ENCODE measurements at regions not wholly inside any gene's neighbourhood (a gene's known extent, or its start where the extent isn't known, plus 50 kb on each side); places are given as distances from the start of the nearest gene placed in this dataset.

- Histone ChIP-seq H3K9ac (ENCODE audit: low read length) (no peak overlapping the region), H3K4me3 (ENCODE audit: insufficient read depth, low read depth, low read length) (no peak overlapping the region), H3K27me3 (ENCODE audit: insufficient read depth, low read length) (no peaks in the 10 kb centered on the region), H3K79me2 (ENCODE audit: insufficient read depth, low read length) (no peaks in the 10 kb centered on the region), H3K4me1 (ENCODE audit: insufficient read depth, low read length) (no peaks in the 10 kb centered on the region), H3K27ac (ENCODE audit: low read depth, low read length) (no peak overlapping the region), H3K4me2 (ENCODE audit: low read length) (no peak overlapping the region), H4K20me1 (ENCODE audit: insufficient read depth, low read length) (no peaks in the 10 kb centered on the region), H3K9me3 (ENCODE audit: insufficient read depth, low read depth, low read length) (no peaks in the 10 kb centered on the region), H3K36me3 (ENCODE audit: insufficient read depth, low read length) (no peaks in the 10 kb centered on the region), H2AFZ (ENCODE audit: low read depth, low read length) (no peak overlapping the region)
- H3K27ac Mint-ChIP-seq (ENCODE audit: unreplicated experiment), result no peak overlapping the region
- FAIRE-seq (no peak), DNase-seq (ENCODE audit: low read depth) (no peak)
- no peaks in the 10 kb centered on the region for H3K4me1 Mint-ChIP-seq (ENCODE audit: low read depth, unreplicated experiment)
- H3K36me3 Mint-ChIP-seq (ENCODE audit: low read depth, unreplicated experiment), result no peaks in the 10 kb centered on the region
- H3K9me3 Mint-ChIP-seq (ENCODE audit: unreplicated experiment), result no peaks in the 10 kb centered on the region
- no peak for TF ChIP-seq CTCF (IDR thresholded peaks at IDR 0.05; ENCODE audit: insufficient read depth, low read depth, low read length)
- no peak for TF ChIP-seq EZH2 (IDR thresholded peaks at IDR 0.05; ENCODE audit: insufficient read depth, low read length)
- no peaks in the 10 kb centered on the region for H3K27me3 Mint-ChIP-seq (ENCODE audit: low read depth, unreplicated experiment)
- H3K4me3 Mint-ChIP-seq (ENCODE audit: unreplicated experiment), result no peak overlapping the region
Measured at GRCh38 chr21:18622383-18622782, 218.8 kb upstream of the TMPRSS15 start.

DNA sequence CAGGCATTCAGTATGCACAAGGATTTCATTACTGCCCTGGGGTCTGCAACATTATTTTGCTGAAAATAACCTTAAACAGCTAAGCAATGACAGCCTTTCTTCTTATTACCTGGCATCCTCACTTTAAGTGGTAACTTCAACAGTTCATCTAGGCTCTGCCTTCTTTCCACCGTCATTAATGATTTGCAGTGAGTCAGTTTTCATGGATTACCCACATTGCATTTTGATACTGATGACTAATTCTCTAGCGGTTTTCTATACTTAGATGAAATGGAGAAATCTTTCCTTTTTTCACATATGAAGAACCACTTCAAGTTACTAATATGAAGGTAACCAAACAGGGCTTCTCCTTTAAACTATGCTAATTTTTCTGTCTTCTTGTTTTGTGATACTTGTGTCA is 226.9 kb upstream of the TMPRSS15 start:
- Mint-ChIP-seq H3K4me3 (ENCODE audit: unreplicated experiment) (no peak overlapping the region), H3K27ac (ENCODE audit: unreplicated experiment) (no peak overlapping the region), H3K4me1 (ENCODE audit: low read depth, unreplicated experiment) (peaks cover 2% of the 10 kb centered on the region), H3K27me3 (ENCODE audit: low read depth, unreplicated experiment) (no peaks in the 10 kb centered on the region), H3K36me3 (ENCODE audit: low read depth, unreplicated experiment) (no peaks in the 10 kb centered on the region), H3K9me3 (ENCODE audit: unreplicated experiment) (no peaks in the 10 kb centered on the region)
- DNase-seq (ENCODE audit: low read depth) (peak; percentile 2), FAIRE-seq (no peak)
- no peak overlapping the region for H3K4me3 ChIP-seq (ENCODE audit: insufficient read depth, low read depth, low read length)
- H3K4me2 ChIP-seq (ENCODE audit: low read length), result no peak overlapping the region
- no peaks in the 10 kb centered on the region for H3K27me3 ChIP-seq (ENCODE audit: insufficient read depth, low read length)
- H3K27ac ChIP-seq (ENCODE audit: low read depth, low read length), result no peak overlapping the region
- no peaks in the 10 kb centered on the region for H3K36me3 ChIP-seq (ENCODE audit: insufficient read depth, low read length)
- H2AFZ ChIP-seq (ENCODE audit: low read depth, low read length), result no peak overlapping the region
- H3K9ac ChIP-seq (ENCODE audit: low read length), result no peak overlapping the region
- H3K79me2 ChIP-seq (ENCODE audit: insufficient read depth, low read length), result no peaks in the 10 kb centered on the region
- H3K4me1 ChIP-seq (ENCODE audit: insufficient read depth, low read length), result no peaks in the 10 kb centered on the region
- H4K20me1 ChIP-seq (ENCODE audit: insufficient read depth, low read length), result no peaks in the 10 kb centered on the region
- TF ChIP-seq CTCF (IDR thresholded peaks at IDR 0.05; ENCODE audit: insufficient read depth, low read depth, low read length) (no peak), EZH2 (IDR thresholded peaks at IDR 0.05; ENCODE audit: insufficient read depth, low read length) (no peak)
- no peaks in the 10 kb centered on the region for H3K9me3 ChIP-seq (ENCODE audit: insufficient read depth, low read depth, low read length)

- H3K9me3 ChIP-seq (ENCODE audit: insufficient read depth, low read depth, low read length), result no peaks in the 10 kb centered on the region
- H3K36me3 ChIP-seq (ENCODE audit: insufficient read depth, low read length), result no peaks in the 10 kb centered on the region
- H3K27me3 ChIP-seq (ENCODE audit: insufficient read depth, low read length), result no peaks in the 10 kb centered on the region
- no peak overlapping the region for H3K4me2 ChIP-seq (ENCODE audit: low read length)
- no peaks in the 10 kb centered on the region for H3K79me2 ChIP-seq (ENCODE audit: insufficient read depth, low read length)
- Mint-ChIP-seq H3K4me3 (ENCODE audit: unreplicated experiment) (no peak overlapping the region), H3K27me3 (ENCODE audit: low read depth, unreplicated experiment) (no peaks in the 10 kb centered on the region), H3K36me3 (ENCODE audit: low read depth, unreplicated experiment) (no peaks in the 10 kb centered on the region), H3K9me3 (ENCODE audit: unreplicated experiment) (no peaks in the 10 kb centered on the region), H3K27ac (ENCODE audit: unreplicated experiment) (no peak overlapping the region), H3K4me1 (ENCODE audit: low read depth, unreplicated experiment) (peaks cover 2% of the 10 kb centered on the region)
- TF ChIP-seq CTCF (IDR thresholded peaks at IDR 0.05; ENCODE audit: insufficient read depth, low read depth, low read length) (no peak), EZH2 (IDR thresholded peaks at IDR 0.05; ENCODE audit: insufficient read depth, low read length) (no peak)
- FAIRE-seq, result no peak
- DNase-seq (ENCODE audit: low read depth), result no peak
- no peak overlapping the region for H3K27ac ChIP-seq (ENCODE audit: low read depth, low read length)
- H3K9ac ChIP-seq (ENCODE audit: low read length), result no peak overlapping the region
- H2AFZ ChIP-seq (ENCODE audit: low read depth, low read length), result no peak overlapping the region
- H3K4me3 ChIP-seq (ENCODE audit: insufficient read depth, low read depth, low read length), result no peak overlapping the region
- H3K4me1 ChIP-seq (ENCODE audit: insufficient read depth, low read length), result no peaks in the 10 kb centered on the region
- H4K20me1 ChIP-seq (ENCODE audit: insufficient read depth, low read length), result no peaks in the 10 kb centered on the region
Measured at GRCh38 chr21:18636897-18637296, 233.3 kb upstream of the TMPRSS15 start.

All from astrocyte (in vitro differentiated cells and primary cell).